OCI-LY1 (cell line): ENCODE measurements at regions not wholly inside any gene's neighbourhood (a gene's known extent, or its start where the extent isn't known, plus 50 kb on each side); places are given as distances from the start of the nearest gene placed in this dataset.

Experiments used
- H2AFZ ChIP-seq: fragments of 200-600 bp; sonication (generic), shearing (Covaris generic); 2 replicates; pipeline ENCODE4 v1.6.0; 2014; ENCODE audit warnings: antibody characterized with exemption, mild to moderate bottlenecking, low read length
- H3F3A ChIP-seq: fragments of 200-600 bp; sonication (generic), shearing (Covaris generic); 2 replicates; pipeline ENCODE4 v1.6.0; 2014; ENCODE audit warnings: mild to moderate bottlenecking, antibody characterized with exemption, low read length, moderate library complexity; ENCODE audit not compliant: insufficient read depth
- H3K27ac ChIP-seq: fragments of 200-600 bp; sonication (generic); 2 replicates; pipeline ENCODE4 v1.5.1; 2014; ENCODE audit warnings: low read length, mixed run types, mild to moderate bottlenecking, low read depth; ENCODE audit not compliant: poor library complexity, severe bottlenecking
- H3K27me3 ChIP-seq: fragments of 200-600 bp; sonication (generic); 2 replicates; pipeline ENCODE4 v1.6.0; 2014; ENCODE audit warnings: antibody characterized with exemption, mild to moderate bottlenecking, low read length, moderate library complexity; ENCODE audit not compliant: insufficient read depth
- H3K36me3 ChIP-seq: fragments of 200-600 bp; sonication (generic); 2 replicates; pipeline ENCODE4 v1.6.1; 2014; ENCODE audit warnings: mild to moderate bottlenecking, antibody characterized with exemption, low read length, moderate library complexity, mixed read lengths; ENCODE audit not compliant: insufficient read depth
- H3K4me1 ChIP-seq: fragments of 200-600 bp; sonication (generic); 2 replicates; pipeline ENCODE4 v1.5.1; 2014; ENCODE audit warnings: mild to moderate bottlenecking, low read length, moderate library complexity; ENCODE audit not compliant: insufficient read depth, severe bottlenecking
- H3K4me2 ChIP-seq: fragments of 200-600 bp; sonication (generic), shearing (Covaris generic); 2 replicates; pipeline ENCODE4 v1.6.1; 2014; ENCODE audit warnings: low read length
- H3K4me3 ChIP-seq: fragments of 200-600 bp; sonication (generic); 2 replicates; pipeline ENCODE4 v1.5.1; 2014; ENCODE audit warnings: low read length, low read depth, mild to moderate bottlenecking, mixed read lengths; ENCODE audit not compliant: poor library complexity, severe bottlenecking
- H3K79me2 ChIP-seq: fragments of 200-600 bp; shearing (Covaris generic); 2 replicates; pipeline ENCODE4 v1.6.1; 2016; ENCODE audit warnings: mixed run types, low read length, mixed read lengths; ENCODE audit not compliant: insufficient read depth
- H3K9ac ChIP-seq: fragments of 200-600 bp; sonication (generic), shearing (Covaris generic); 2 replicates; pipeline ENCODE4 v1.6.1; 2014; ENCODE audit warnings: mild to moderate bottlenecking, low read length, mixed read lengths
- H3K9me2 ChIP-seq: fragments of 200-600 bp; sonication (generic), shearing (Covaris generic); 2 replicates; pipeline ENCODE4 v1.6.1; 2014; ENCODE audit warnings: low read depth, mild to moderate bottlenecking, low read length, mixed read lengths
- H3K9me3 ChIP-seq: fragments of 200-600 bp; shearing (Covaris generic); 2 replicates; pipeline ENCODE4 v1.6.1; 2014; ENCODE audit warnings: low read length, mixed read lengths
- H4K20me1 ChIP-seq: fragments of 200-600 bp; sonication (generic), shearing (Covaris generic); 2 replicates; pipeline ENCODE4 v1.6.0; 2016; ENCODE audit warnings: mild to moderate bottlenecking, low read length; ENCODE audit not compliant: insufficient read depth
- EZH2 ChIP-seq: fragments of 200-600 bp; sonication (generic), shearing (Covaris generic); IDR thresholded peaks from 2 replicates; pipeline ENCODE4 v1.8.0; 2017; ENCODE audit warnings: borderline replicate concordance, mixed run types, mild to moderate bottlenecking, antibody characterized with exemption, low read length, moderate library complexity, mixed read lengths
- TF ChIP-seq, protein P1 (sequence below): fragments of 200-600 bp; sonication (generic), shearing (Covaris generic); IDR thresholded peaks from 2 replicates; pipeline ENCODE4 v1.5.1; 2017; ENCODE audit warnings: mild to moderate bottlenecking, antibody characterized with exemption, low read length, moderate library complexity, mixed read lengths

DNA sequence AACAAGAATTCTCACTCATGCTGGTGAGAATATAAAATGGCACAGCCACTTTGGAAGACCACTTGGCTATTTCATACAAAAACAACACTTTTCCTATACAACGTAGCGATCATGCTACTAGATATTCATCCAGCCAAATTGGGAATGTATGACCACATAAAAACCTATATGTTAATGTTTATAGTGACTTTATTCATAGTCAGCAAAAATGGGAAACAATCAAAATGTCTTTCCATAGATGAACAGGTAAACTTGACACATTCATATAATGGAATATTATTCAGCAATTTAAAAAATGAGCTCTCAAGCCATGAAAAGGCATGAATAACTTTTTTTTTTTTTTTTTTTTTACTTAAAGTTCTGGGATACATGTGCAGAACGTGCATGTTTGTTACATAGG lies 445.2 kb downstream of the ZBBX start:
- Histone ChIP-seq H3K36me3 (no peaks in the 10 kb centered on the region), H4K20me1 (no peaks in the 10 kb centered on the region), H3K4me3 (no peak overlapping the region), H3K4me1 (no peaks in the 10 kb centered on the region), H2AFZ (no peak overlapping the region), H3K79me2 (no peaks in the 10 kb centered on the region), H3K27me3 (no peaks in the 10 kb centered on the region), H3K4me2 (no peak overlapping the region), H3F3A (no peaks in the 10 kb centered on the region), H3K27ac (no peak overlapping the region), H3K9ac (no peak overlapping the region), H3K9me2 (no peaks in the 10 kb centered on the region), H3K9me3 (no peaks in the 10 kb centered on the region)
- TF ChIP-seq, protein P1, sequence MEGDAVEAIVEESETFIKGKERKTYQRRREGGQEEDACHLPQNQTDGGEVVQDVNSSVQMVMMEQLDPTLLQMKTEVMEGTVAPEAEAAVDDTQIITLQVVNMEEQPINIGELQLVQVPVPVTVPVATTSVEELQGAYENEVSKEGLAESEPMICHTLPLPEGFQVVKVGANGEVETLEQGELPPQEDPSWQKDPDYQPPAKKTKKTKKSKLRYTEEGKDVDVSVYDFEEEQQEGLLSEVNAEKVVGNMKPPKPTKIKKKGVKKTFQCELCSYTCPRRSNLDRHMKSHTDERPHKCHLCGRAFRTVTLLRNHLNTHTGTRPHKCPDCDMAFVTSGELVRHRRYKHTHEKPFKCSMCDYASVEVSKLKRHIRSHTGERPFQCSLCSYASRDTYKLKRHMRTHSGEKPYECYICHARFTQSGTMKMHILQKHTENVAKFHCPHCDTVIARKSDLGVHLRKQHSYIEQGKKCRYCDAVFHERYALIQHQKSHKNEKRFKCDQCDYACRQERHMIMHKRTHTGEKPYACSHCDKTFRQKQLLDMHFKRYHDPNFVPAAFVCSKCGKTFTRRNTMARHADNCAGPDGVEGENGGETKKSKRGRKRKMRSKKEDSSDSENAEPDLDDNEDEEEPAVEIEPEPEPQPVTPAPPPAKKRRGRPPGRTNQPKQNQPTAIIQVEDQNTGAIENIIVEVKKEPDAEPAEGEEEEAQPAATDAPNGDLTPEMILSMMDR: no peak

DNA sequence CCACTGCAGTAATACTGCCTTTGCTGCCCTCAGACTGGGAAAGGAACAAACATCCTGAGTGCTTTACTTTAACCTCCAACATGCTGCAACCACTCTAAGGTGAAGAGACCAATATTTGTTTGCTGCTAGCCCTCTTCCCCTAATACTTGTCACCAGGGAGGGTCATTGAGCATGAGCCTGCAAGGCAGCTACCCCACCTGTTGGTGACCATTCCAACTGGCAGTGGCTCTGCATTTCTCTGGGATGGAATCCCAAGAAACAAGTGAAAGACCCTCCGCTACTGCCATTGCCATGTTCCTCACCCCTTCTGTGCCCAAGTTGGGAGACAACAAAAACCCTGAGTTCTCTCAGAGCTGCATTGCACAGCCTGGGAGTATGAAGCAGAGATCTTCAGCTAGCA lies 462.7 kb downstream of the ZBBX start:
- Histone ChIP-seq H4K20me1 (no peaks in the 10 kb centered on the region), H3K79me2 (no peaks in the 10 kb centered on the region), H3K9me3 (no peaks in the 10 kb centered on the region), H3K9ac (no peak overlapping the region), H3K27me3 (no peaks in the 10 kb centered on the region), H3K4me1 (no peaks in the 10 kb centered on the region), H3K27ac (no peak overlapping the region), H2AFZ (no peak overlapping the region), H3F3A (no peaks in the 10 kb centered on the region), H3K9me2 (no peaks in the 10 kb centered on the region), H3K4me2 (no peak overlapping the region), H3K4me3 (no peak overlapping the region), H3K36me3 (no peaks in the 10 kb centered on the region)
- TF ChIP-seq, protein P1: no peak
- no peak for TF ChIP-seq EZH2

DNA sequence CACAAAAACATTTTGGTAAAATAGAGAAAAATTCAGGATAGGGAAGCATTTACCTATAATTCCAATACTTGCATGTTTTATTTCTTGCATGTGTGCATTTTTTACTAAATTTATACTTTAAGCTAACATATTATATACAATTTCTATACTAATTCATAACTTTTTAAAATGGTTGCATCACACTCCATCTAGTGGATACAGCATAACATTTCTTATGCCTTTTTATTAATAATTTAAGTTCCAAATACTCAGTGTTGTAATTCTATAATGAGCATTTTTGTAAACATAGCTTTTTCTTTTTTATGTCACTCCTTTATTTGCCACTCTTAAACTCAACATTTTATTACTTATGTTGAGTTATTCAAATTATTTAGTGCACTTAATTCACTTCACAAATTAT lies 477.7 kb downstream of the ZBBX start:
- Histone ChIP-seq H3K27ac (no peak overlapping the region), H4K20me1 (no peaks in the 10 kb centered on the region), H3K4me1 (no peaks in the 10 kb centered on the region), H3K9me3 (no peaks in the 10 kb centered on the region), H3K4me3 (no peak overlapping the region), H3K27me3 (no peaks in the 10 kb centered on the region), H3K4me2 (no peak overlapping the region), H3K36me3 (no peaks in the 10 kb centered on the region), H2AFZ (no peak overlapping the region), H3K9me2 (no peaks in the 10 kb centered on the region; the same call in 1 of the 2 replicates), H3F3A (no peaks in the 10 kb centered on the region), H3K9ac (no peak overlapping the region), H3K79me2 (no peaks in the 10 kb centered on the region)
- TF ChIP-seq, protein P1: no peak
- TF ChIP-seq EZH2: no peak
